Mesenchymal stem cell (in vitro differentiated cells and primary cell): ENCODE measurements at regions not wholly inside any gene's neighbourhood (a gene's known extent, or its start where the extent isn't known, plus 50 kb on each side); places are given as distances from the start of the nearest gene placed in this dataset.

Experiments used
- DNase-seq: peaks from one replicate; pipeline ENCODE4 v3.0.0-alpha.2; 2013
- H2AFZ ChIP-seq: one replicate; pipeline ENCODE4 v1.6.1; 2013; ENCODE audit warnings: low read depth, mild to moderate bottlenecking, control low read depth, inconsistent platforms, low read length, moderate library complexity
- H2AK5ac ChIP-seq: 2 replicates; pipeline ENCODE4 v1.6.1; 2013; ENCODE audit warnings: low read length, moderate library complexity, mild to moderate bottlenecking, inconsistent platforms; ENCODE audit not compliant: severe bottlenecking
- H2BK120ac ChIP-seq: one replicate; pipeline ENCODE4 v1.6.1; 2013; ENCODE audit warnings: low read depth, mild to moderate bottlenecking, inconsistent platforms, low read length, moderate library complexity
- H2BK12ac ChIP-seq, 2 experiments: one replicate each; pipeline ENCODE4 v1.6.1; 2013; ENCODE audit warnings: inconsistent platforms in 2 of 2, low read length in 2 of 2, mild to moderate bottlenecking in 2 of 2, moderate library complexity in 2 of 2, control low read depth in 1 of 2
- H2BK15ac ChIP-seq: one replicate; pipeline ENCODE4 v1.6.1; 2013; ENCODE audit warnings: mild to moderate bottlenecking, low read depth, inconsistent platforms; ENCODE audit not compliant: poor library complexity, severe bottlenecking
- H2BK5ac ChIP-seq: 2 replicates; pipeline ENCODE4 v1.6.1; 2013; ENCODE audit warnings: low read depth, mild to moderate bottlenecking, low read length, control low read depth, inconsistent platforms; ENCODE audit not compliant: poor library complexity, severe bottlenecking
- H3K14ac ChIP-seq, 2 experiments: one replicate each; pipeline ENCODE4 v1.6.1; 2013; ENCODE audit warnings: inconsistent platforms in 2 of 2, low read length in 2 of 2, control low read depth in 1 of 2, mild to moderate bottlenecking in 1 of 2, moderate library complexity in 1 of 2
- H3K18ac ChIP-seq, 2 experiments: one replicate each; pipeline ENCODE4 v1.6.1; 2013; ENCODE audit warnings: inconsistent platforms in 2 of 2, low read length in 2 of 2, control low read depth in 1 of 2, low read depth in 1 of 2, mild to moderate bottlenecking in 1 of 2
- H3K23ac ChIP-seq, 2 experiments: one replicate each; pipeline ENCODE4 v1.6.1; 2013; ENCODE audit warnings: inconsistent platforms in 2 of 2, low read length in 2 of 2, mild to moderate bottlenecking in 2 of 2, moderate library complexity in 2 of 2, control low read depth in 1 of 2
- H3K27ac ChIP-seq: 2 replicates; pipeline ENCODE4 v1.5.1; 2013; ENCODE audit warnings: mild to moderate bottlenecking, moderate library complexity, low read length, control low read depth, inconsistent platforms; ENCODE audit not compliant: poor library complexity, severe bottlenecking
- H3K27me3 ChIP-seq, 2 experiments: 2 replicates each; pipeline versions ENCODE4 v1.6.1 to v1.7.0; 2013; ENCODE audit warnings: low read length in 2 of 2, mild to moderate bottlenecking in 2 of 2, moderate library complexity in 2 of 2, control low read depth in 1 of 2, inconsistent platforms in 1 of 2; ENCODE audit not compliant: control insufficient read depth in 1 of 2, insufficient read depth in 1 of 2
- H3K36me3 ChIP-seq, 2 experiments: 2 replicates each; pipeline versions ENCODE4 v1.6.1 to v1.7.0; 2013; ENCODE audit warnings: low read length in 2 of 2, control low read depth in 1 of 2, inconsistent platforms in 1 of 2, low read depth in 1 of 2, mild to moderate bottlenecking in 1 of 2; ENCODE audit not compliant: insufficient read depth in 2 of 2, control insufficient read depth in 1 of 2
- H3K4ac ChIP-seq, 2 experiments: one replicate each; pipeline ENCODE4 v1.6.1; 2013; ENCODE audit warnings: inconsistent platforms in 2 of 2, low read length in 2 of 2, mild to moderate bottlenecking in 2 of 2, moderate library complexity in 2 of 2, control low read depth in 1 of 2, low read depth in 1 of 2
- H3K4me1 ChIP-seq: 2 replicates; pipeline ENCODE4 v1.6.1; 2013; ENCODE audit warnings: low read depth, low read length, control low read depth; ENCODE audit not compliant: control insufficient read depth, insufficient read depth
- H3K4me2 ChIP-seq: 2 replicates; pipeline ENCODE4 v1.6.1; 2013; ENCODE audit warnings: low read length, mild to moderate bottlenecking, inconsistent platforms; ENCODE audit not compliant: poor library complexity, severe bottlenecking
- H3K4me3 ChIP-seq, 2 experiments: 2 replicates each; pipeline versions ENCODE4 v1.5.1 to v1.7.0; 2013; ENCODE audit warnings: low read length in 2 of 2, mild to moderate bottlenecking in 2 of 2, control low read depth in 1 of 2, low read depth in 1 of 2; ENCODE audit not compliant: insufficient read depth in 1 of 2
- H3K79me1 ChIP-seq: replicated peaks from 2 replicates; pipeline ENCODE4 v1.6.1; 2013; ENCODE audit warnings: mild to moderate bottlenecking, control low read depth, low read length, inconsistent platforms; ENCODE audit not compliant: poor library complexity, severe bottlenecking
- H3K9ac ChIP-seq: 2 replicates; pipeline ENCODE4 v1.7.0; 2013; ENCODE audit warnings: mild to moderate bottlenecking, low read length, moderate library complexity
- H3K9me3 ChIP-seq: 2 replicates; pipeline ENCODE4 v1.7.0; 2013; ENCODE audit warnings: mild to moderate bottlenecking, low read length; ENCODE audit not compliant: control insufficient read depth
- H4K8ac ChIP-seq: one replicate; pipeline ENCODE4 v1.6.1; 2013; ENCODE audit warnings: inconsistent platforms, mild to moderate bottlenecking, low read length, moderate library complexity
- H4K91ac ChIP-seq: one replicate; pipeline ENCODE4 v1.6.1; 2013; ENCODE audit warnings: mild to moderate bottlenecking, low read length, inconsistent platforms
- WGBS: methylation state at CpG from one replicate; pipeline ENCODE4 v1.1.7; 2013; ENCODE audit warnings: mixed read lengths; 5-methylcytosine and 5-hydroxymethylcytosine counted together

- Histone ChIP-seq H3K9ac (no peak overlapping the region), H3K23ac (no peak overlapping the region), H4K91ac (no peak overlapping the region), H3K4me1 (no peaks in the 10 kb centered on the region), H4K8ac (no peak overlapping the region), H2BK15ac (no peak overlapping the region), H3K18ac (no peak overlapping the region), H3K14ac (no peak overlapping the region), H2BK12ac (no peak overlapping the region), H3K79me1 (no peaks in the 10 kb centered on the region), H3K27ac (no peak overlapping the region), H2AFZ (peak overlapping the region; percentile 5), H3K9me3 (peaks cover 5% of the 10 kb centered on the region), H2BK5ac (no peak overlapping the region), H3K4me2 (no peak overlapping the region), H2AK5ac (no peak overlapping the region), H3K4ac (no peak overlapping the region), H2BK120ac (no peak overlapping the region), H3K27me3 (no peaks in the 10 kb centered on the region), H3K36me3 (no peaks in the 10 kb centered on the region), H3K4me3 (no peak overlapping the region)
- DNase-seq, result peak; percentile 65
- WGBS, result 30% methylated on average over 3 of the region's 4 CpGs
These were observed 648.5 kb upstream of the LRRN3 start for GRCh38 chr7:110442381-110442837.

GRCh38 chr7:110446658-110447057, 644.3 kb upstream of the LRRN3 start:
- H2BK12ac ChIP-seq, result no peak overlapping the region
- no peak overlapping the region for H3K9ac ChIP-seq
- no peaks in the 10 kb centered on the region for H3K27me3 ChIP-seq
- WGBS, result 92% methylated on average over 4 of the region's 6 CpGs
- no peak overlapping the region for H2BK5ac ChIP-seq
- H3K4me2 ChIP-seq, result no peak overlapping the region
- peaks cover 5% of the 10 kb centered on the region for H3K9me3 ChIP-seq
- H3K27ac ChIP-seq, result no peak overlapping the region
- H2AFZ ChIP-seq, result no peak overlapping the region
- DNase-seq, result no peak
- no peak overlapping the region for H4K91ac ChIP-seq
- H3K4ac ChIP-seq, result no peak overlapping the region
- H3K23ac ChIP-seq, result no peak overlapping the region
- H3K4me1 ChIP-seq, result no peaks in the 10 kb centered on the region
- H2AK5ac ChIP-seq, result no peak overlapping the region
- no peak overlapping the region for H3K4me3 ChIP-seq
- no peaks in the 10 kb centered on the region for H3K79me1 ChIP-seq
- no peak overlapping the region for H3K14ac ChIP-seq
- no peak overlapping the region for H3K18ac ChIP-seq
- no peak overlapping the region for H2BK120ac ChIP-seq
- no peaks in the 10 kb centered on the region for H3K36me3 ChIP-seq
- H4K8ac ChIP-seq, result no peak overlapping the region
- no peak overlapping the region for H2BK15ac ChIP-seq

- no peak overlapping the region for H3K23ac ChIP-seq
- no peak overlapping the region for H3K4ac ChIP-seq
- no peak overlapping the region for H2AFZ ChIP-seq
- no peak overlapping the region for H4K91ac ChIP-seq
- no peaks in the 10 kb centered on the region for H3K9me3 ChIP-seq
- H3K18ac ChIP-seq, result no peak overlapping the region
- H2BK120ac ChIP-seq, result no peak overlapping the region
- no peak overlapping the region for H2AK5ac ChIP-seq
- no peak overlapping the region for H3K4me3 ChIP-seq
- no peaks in the 10 kb centered on the region for H3K36me3 ChIP-seq
- H2BK12ac ChIP-seq, result no peak overlapping the region
- H3K14ac ChIP-seq, result no peak overlapping the region
- no peaks in the 10 kb centered on the region for H3K79me1 ChIP-seq
- no peak overlapping the region for H4K8ac ChIP-seq
- no peak overlapping the region for H3K9ac ChIP-seq
- H2BK15ac ChIP-seq, result no peak overlapping the region
- DNase-seq, result no peak
- no peak overlapping the region for H3K4me2 ChIP-seq
- no peak overlapping the region for H3K27ac ChIP-seq
- no peak overlapping the region for H2BK5ac ChIP-seq
- no peaks in the 10 kb centered on the region for H3K4me1 ChIP-seq
- H3K27me3 ChIP-seq, result no peaks in the 10 kb centered on the region
These were observed 642.0 kb upstream of the LRRN3 start for GRCh38 chr7:110448918-110449317.

- Histone ChIP-seq H3K14ac (no peak overlapping the region), H2BK12ac (no peak overlapping the region), H2AFZ (no peak overlapping the region), H3K4ac (no peak overlapping the region), H3K4me1 (no peaks in the 10 kb centered on the region), H4K8ac (no peak overlapping the region), H3K23ac (no peak overlapping the region), H3K4me2 (no peak overlapping the region), H3K36me3 (no peaks in the 10 kb centered on the region), H3K4me3 (no peak overlapping the region), H2AK5ac (no peak overlapping the region), H3K79me1 (no peaks in the 10 kb centered on the region), H4K91ac (no peak overlapping the region), H2BK15ac (no peak overlapping the region), H2BK5ac (no peak overlapping the region), H3K9ac (no peak overlapping the region), H3K18ac (no peak overlapping the region), H3K27ac (no peak overlapping the region), H3K9me3 (peaks cover 6% of the 10 kb centered on the region), H2BK120ac (no peak overlapping the region), H3K27me3 (no peaks in the 10 kb centered on the region)
- WGBS, result no CpG with 5 or more reads among the region's 3 CpGs
- no peak for DNase-seq
These were observed 636.2 kb upstream of the LRRN3 start for GRCh38 chr7:110454713-110455112.
